Endothelial cell of umbilical vein (primary cell): ENCODE measurements at regions not wholly inside any gene's neighbourhood (a gene's known extent, or its start where the extent isn't known, plus 50 kb on each side); places are given as distances from the start of the nearest gene placed in this dataset.

Experiments used
- BruUV-seq: library from RNA; stranded (reverse); fragments of 400-500 nt; replicated peaks from 2 replicates; lab custom pipeline; 2021; lab: Mats Ljungman, UMichigan
- CTCF ChIA-PET: fragments of 300-600, 350-600 bp; sonication (Branson Sonifier 250); formaldehyde crosslinking; loops from one replicate; lab custom pipeline; 2021; ENCODE audit warnings: antibody characterized with exemption, inconsistent platforms; lab: Charles Lee
- POLR2A ChIA-PET: fragments of 300-600, 350-600 bp; sonication (Branson Sonifier 250); formaldehyde crosslinking; loops from one replicate; lab custom pipeline; 2021; ENCODE audit warnings: antibody characterized with exemption, inconsistent platforms; lab: Charles Lee
- DNase-seq: peaks from one replicate; pipeline ENCODE4 v3.0.0-alpha.2; 2011; ENCODE audit warnings: low read depth, low spot score
- FAIRE-seq: peaks from 2 replicates; lab custom pipeline; 2011; peaks lifted over from hg19 to GRCh38; lab: Jason Lieb, UNC
- H2AFZ ChIP-seq: 2 replicates; pipeline ENCODE4 v1.6.0; 2012; ENCODE audit warnings: low read depth, low read length, control low read depth, inconsistent platforms
- H3K27ac ChIP-seq: 2 replicates; pipeline ENCODE4 v1.5.1; 2011; ENCODE audit warnings: low read depth, mild to moderate bottlenecking, control low read depth, low read length, moderate library complexity; ENCODE audit not compliant: insufficient read depth
- H3K27me3 ChIP-seq, 2 experiments: 2 replicates each; pipeline versions ENCODE4 v1.6.0 to v1.6.1; 2011; ENCODE audit warnings: low read length in 2 of 2, mixed read lengths in 1 of 2; ENCODE audit not compliant: control insufficient read depth in 2 of 2, insufficient read depth in 2 of 2
- H3K36me3 ChIP-seq, 2 experiments: 2 replicates in 1 of 2; 3 replicates in 1 of 2; pipeline ENCODE4 v1.5.1; 2011; ENCODE audit warnings: low read length in 2 of 2, mild to moderate bottlenecking in 1 of 2, moderate library complexity in 1 of 2; ENCODE audit not compliant: control insufficient read depth in 2 of 2, insufficient read depth in 2 of 2; ENCODE audit errors: extremely low read depth in 1 of 2
- H3K4me1 ChIP-seq: 3 replicates; pipeline ENCODE4 v1.5.1; 2011; ENCODE audit warnings: mild to moderate bottlenecking, low read length; ENCODE audit not compliant: control insufficient read depth, insufficient read depth; ENCODE audit errors: extremely low read depth
- H3K4me2 ChIP-seq: 2 replicates; pipeline ENCODE4 v1.6.1; 2011; ENCODE audit warnings: low read length, control low read depth, mixed read lengths; ENCODE audit not compliant: insufficient read depth
- H3K4me3 ChIP-seq, 3 experiments: fragments of 200-600 bp in 1 of 3; sonication (generic), shearing (Covaris generic) in 1 of 3; replicated peaks in 1 of 3; 2 replicates each; pipeline ENCODE4 v1.5.1; 2011 to 2016; ENCODE audit warnings: control low read depth in 3 of 3, low read length in 3 of 3, mild to moderate bottlenecking in 2 of 3, inconsistent platforms in 1 of 3, low read depth in 1 of 3, moderate library complexity in 1 of 3; ENCODE audit not compliant: insufficient read depth in 1 of 3
- H3K79me2 ChIP-seq: 2 replicates; pipeline ENCODE4 v1.6.0; 2012; ENCODE audit warnings: low read length, inconsistent platforms; ENCODE audit not compliant: control insufficient read depth, insufficient read depth
- H3K9ac ChIP-seq: replicated peaks from 2 replicates; pipeline ENCODE3; 2011; ENCODE audit warnings: low read length, control low read depth; ENCODE audit not compliant: insufficient read depth; ENCODE audit errors: extremely low read depth
- H3K9me1 ChIP-seq: replicated peaks from 3 replicates; pipeline ENCODE4 v1.6.0; 2011; ENCODE audit warnings: mild to moderate bottlenecking, low read length; ENCODE audit not compliant: control insufficient read depth, insufficient read depth; ENCODE audit errors: extremely low read depth
- H3K9me3 ChIP-seq: replicated peaks from 2 replicates; pipeline ENCODE4 v1.5.1; 2012; ENCODE audit warnings: low read length, inconsistent platforms; ENCODE audit not compliant: control insufficient read depth, insufficient read depth
- H4K20me1 ChIP-seq: replicated peaks from 2 replicates; pipeline ENCODE3; 2011; ENCODE audit warnings: mild to moderate bottlenecking, low read length; ENCODE audit not compliant: control insufficient read depth, insufficient read depth; ENCODE audit errors: extremely low read depth
- CTCF ChIP-seq, 2 donors: IDR thresholded peaks; 1 replicate in 1 of 2; 2 replicates in 1 of 2; pipeline ENCODE4 v1.5.1; 2011; ENCODE audit warnings: low read length in 2 of 2, mild to moderate bottlenecking in 2 of 2, moderate library complexity in 2 of 2, control low read depth in 1 of 2, inconsistent platforms in 1 of 2, low read depth in 1 of 2; ENCODE audit not compliant: insufficient read depth in 1 of 2; ENCODE audit errors: extremely low read depth in 1 of 2
- EZH2 ChIP-seq: IDR thresholded peaks from 2 replicates; pipeline ENCODE4 v1.6.1; 2012; ENCODE audit warnings: borderline replicate concordance, low read depth, mild to moderate bottlenecking, moderate library complexity, low read length, inconsistent platforms; ENCODE audit not compliant: severe bottlenecking
- FOS ChIP-seq: IDR thresholded peaks from 2 replicates; pipeline ENCODE4 v1.6.1; 2011; ENCODE audit warnings: mild to moderate bottlenecking, low read length, moderate library complexity, borderline replicate concordance; ENCODE audit not compliant: insufficient read depth
- GATA2 ChIP-seq: IDR thresholded peaks from 2 replicates; pipeline ENCODE4 v1.7.0; 2011; ENCODE audit warnings: low read depth, mild to moderate bottlenecking, moderate library complexity, mixed read lengths, low read length; ENCODE audit not compliant: insufficient read length, insufficient read depth
- JUN ChIP-seq: IDR thresholded peaks from 2 replicates; pipeline ENCODE4 v1.6.1; 2011; ENCODE audit warnings: borderline replicate concordance, low read depth; ENCODE audit not compliant: insufficient read length, insufficient read depth
- MYC ChIP-seq: IDR thresholded peaks from one replicate; pipeline ENCODE4 v1.6.1; 2011; ENCODE audit warnings: mild to moderate bottlenecking, low read depth, low read length
- POLR2A ChIP-seq: IDR thresholded peaks from 2 replicates; pipeline ENCODE4 v1.6.1; 2012; ENCODE audit warnings: low read depth, mild to moderate bottlenecking, control low read depth, low read length
- POLR2AphosphoS5 ChIP-seq: IDR thresholded peaks from 2 replicates; pipeline ENCODE4 v1.6.1; 2012; ENCODE audit warnings: low read depth, mild to moderate bottlenecking, control low read depth, low read length, moderate library complexity; ENCODE audit not compliant: insufficient read depth
- dilution Hi-C: fragments of 300-500 bp; cut with MboI; formaldehyde crosslinking; loops from one replicate; pipeline ENCODE4 v1.15.0; 2019; ENCODE audit warnings: low sequenced_read_pairs; ENCODE audit not compliant: extremely low pct_ligation_motif_present
- intact Hi-C: fragments of 100-400 bp; cut with micrococcal nuclease; formaldehyde crosslinking; loops from one replicate; pipeline ENCODE4 v1.10.0; 2022
- TF ChIP-seq, protein P1 (sequence below): IDR thresholded peaks from 2 replicates; pipeline ENCODE4 v1.6.1; 2011; ENCODE audit not compliant: insufficient read depth, insufficient read length

- intact Hi-C loops (no loop called here), dilution Hi-C loops (no loop called here)
- FAIRE-seq (no peak), DNase-seq (no peak)
- H3K4me2 ChIP-seq, result no peak overlapping the region
- H3K4me3 ChIP-seq, result no peak overlapping the region
- H3K79me2 ChIP-seq, result no peaks in the 10 kb centered on the region
- H3K27ac ChIP-seq, result no peak overlapping the region
- H3K9me1 ChIP-seq, result no peaks in the 10 kb centered on the region
- no peak overlapping the region for H3K9ac ChIP-seq
- no TSS peak for BruUV-seq
- ChIA-PET POLR2A (no interaction called here), CTCF (no interaction called here)
- TF ChIP-seq, protein P1, sequence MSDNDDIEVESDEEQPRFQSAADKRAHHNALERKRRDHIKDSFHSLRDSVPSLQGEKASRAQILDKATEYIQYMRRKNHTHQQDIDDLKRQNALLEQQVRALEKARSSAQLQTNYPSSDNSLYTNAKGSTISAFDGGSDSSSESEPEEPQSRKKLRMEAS, result no peak
- TF ChIP-seq FOS, result no peak
- TF ChIP-seq POLR2A, result no peak
- no peak for TF ChIP-seq CTCF (IDR thresholded peaks at IDR 0.05; ENCODE audit: extremely low read depth in 1 of 2, insufficient read depth in 1 of 2, low read depth in 1 of 2, low read length in 2 of 2)
- no peak for TF ChIP-seq JUN
- TF ChIP-seq MYC, result no peak
- no peak for TF ChIP-seq GATA2
- TF ChIP-seq POLR2AphosphoS5, result no peak
- TF ChIP-seq EZH2, result no peak
- H3K9me3 ChIP-seq, result no peaks in the 10 kb centered on the region
- no peaks in the 10 kb centered on the region for H3K27me3 ChIP-seq
- no peaks in the 10 kb centered on the region for H3K36me3 ChIP-seq
- no peak overlapping the region for H2AFZ ChIP-seq
- no peaks in the 10 kb centered on the region for H4K20me1 ChIP-seq
- H3K4me1 ChIP-seq, result no peaks in the 10 kb centered on the region
These were observed 405.3 kb upstream of the CLINT1 start for GRCh38 chr5:158264264-158264663.
